HG02852 (cell line): ENCODE measurements at regions not wholly inside any gene's neighbourhood (a gene's known extent, or its start where the extent isn't known, plus 50 kb on each side); places are given as distances from the start of the nearest gene placed in this dataset.

Experiments
- ATAC-seq: cut with Tn5 transposase; IDR thresholded peaks from one replicate; pipeline ENCODE4 v1.9.1; 2021; ENCODE audit warnings: mild to moderate bottlenecking, moderate library complexity; ENCODE audit not compliant: unreplicated experiment

DNA sequence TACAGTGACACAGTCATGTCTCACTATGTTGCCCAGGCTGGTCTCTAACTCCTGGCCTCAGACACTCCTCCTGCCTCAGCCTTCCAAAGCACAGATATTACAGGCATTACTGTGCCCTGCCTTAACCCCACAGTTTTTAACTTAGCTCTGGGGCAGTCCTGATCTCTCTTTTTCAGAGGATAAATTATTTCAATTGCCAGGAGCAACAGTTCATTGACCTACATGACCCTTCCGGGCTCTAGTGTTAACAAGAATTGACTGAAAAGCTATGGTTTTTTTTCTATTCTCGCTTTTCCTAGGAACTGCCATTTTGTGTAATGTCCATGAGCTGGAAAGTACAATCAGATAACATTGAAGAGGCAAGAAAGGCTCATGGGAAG lies 92.8 kb downstream of the HNRNPLL start:
- ATAC-seq = no peak

DNA sequence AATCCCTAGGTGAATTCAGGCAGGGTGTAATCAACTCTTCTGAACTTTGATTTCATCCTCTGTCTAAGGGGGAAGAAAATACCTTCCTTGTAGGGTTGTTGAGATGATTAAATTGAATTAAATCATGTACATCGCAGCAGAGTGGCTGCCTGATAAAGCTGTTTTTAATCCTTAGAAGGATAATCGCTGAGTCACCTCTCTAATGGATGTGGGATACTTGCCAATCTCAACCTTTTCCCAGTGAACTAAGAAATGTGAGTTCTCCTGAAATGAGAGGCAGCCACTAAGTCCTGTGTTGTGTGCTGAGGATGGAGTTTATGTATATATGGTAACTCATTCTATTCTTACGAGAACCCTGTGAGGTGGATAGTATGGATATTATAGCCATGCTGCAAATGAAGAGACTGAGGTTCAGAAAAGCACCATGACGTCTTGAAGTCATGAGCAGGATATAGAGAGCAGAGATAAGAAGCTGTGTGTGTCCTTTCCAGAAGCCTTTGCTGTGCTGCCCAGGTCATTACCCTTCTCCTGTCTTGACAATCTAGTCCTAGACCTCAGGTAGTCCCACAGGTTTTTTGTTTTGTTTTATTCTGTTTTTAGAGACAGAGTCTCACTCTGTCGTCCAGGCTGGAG lies 93.3 kb downstream of the HNRNPLL start:
- ATAC-seq = no peak

DNA sequence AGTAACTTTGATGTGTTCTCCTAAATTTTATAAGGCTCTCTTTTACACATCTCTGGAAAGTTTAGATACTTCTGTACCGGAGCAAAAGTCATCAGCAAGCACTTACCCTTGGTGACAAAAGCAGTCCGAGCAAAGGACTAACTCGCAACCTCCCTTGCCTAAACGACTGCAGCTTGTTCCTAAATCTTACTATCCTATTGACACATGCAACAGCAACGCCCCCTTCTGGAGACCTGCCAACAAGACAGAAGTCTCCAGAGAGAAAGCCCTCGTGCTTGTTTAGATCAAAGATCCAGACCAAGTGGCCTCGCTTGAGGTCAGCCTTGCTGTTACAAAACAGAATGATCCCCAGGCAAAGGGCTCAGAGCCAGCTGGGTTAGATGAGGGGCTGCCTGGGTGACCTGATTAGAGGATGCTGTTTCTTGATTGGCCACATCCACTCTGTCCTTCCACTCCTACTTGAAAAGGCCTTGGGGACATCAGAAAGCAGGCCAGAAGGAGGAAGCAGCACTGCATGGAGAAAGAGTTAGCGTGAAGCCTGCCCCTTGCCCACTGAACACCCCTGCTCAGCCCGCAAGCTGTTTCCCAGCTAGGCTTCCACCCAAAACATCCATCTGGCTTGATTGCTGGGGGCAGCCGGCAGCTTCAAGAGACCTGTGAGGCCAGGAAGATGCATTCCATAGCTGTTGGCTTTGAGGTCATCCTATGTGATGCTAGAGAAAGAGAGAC lies 94.3 kb downstream of the HNRNPLL start:
- ATAC-seq = peak; percentile 70

DNA sequence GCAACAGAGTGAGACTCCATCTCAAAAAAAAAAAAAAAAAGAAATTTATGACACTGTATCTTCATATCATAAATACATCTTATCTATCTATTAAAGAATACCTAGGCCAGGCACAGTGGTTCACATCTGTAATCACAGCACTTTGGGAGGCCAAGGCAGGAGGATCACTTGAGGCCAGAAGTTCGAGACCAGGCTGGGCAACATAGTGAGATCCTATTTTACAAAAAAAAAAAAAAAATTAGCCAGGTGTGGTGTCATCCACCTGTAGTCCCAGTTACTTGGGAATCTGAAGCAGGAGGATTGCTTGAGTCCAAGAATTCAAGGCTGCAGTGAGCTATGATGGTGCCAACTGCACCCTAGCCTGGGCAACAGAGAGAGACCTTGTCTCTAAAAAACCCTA lies 95.0 kb downstream of the HNRNPLL start:
- no peak for ATAC-seq

DNA sequence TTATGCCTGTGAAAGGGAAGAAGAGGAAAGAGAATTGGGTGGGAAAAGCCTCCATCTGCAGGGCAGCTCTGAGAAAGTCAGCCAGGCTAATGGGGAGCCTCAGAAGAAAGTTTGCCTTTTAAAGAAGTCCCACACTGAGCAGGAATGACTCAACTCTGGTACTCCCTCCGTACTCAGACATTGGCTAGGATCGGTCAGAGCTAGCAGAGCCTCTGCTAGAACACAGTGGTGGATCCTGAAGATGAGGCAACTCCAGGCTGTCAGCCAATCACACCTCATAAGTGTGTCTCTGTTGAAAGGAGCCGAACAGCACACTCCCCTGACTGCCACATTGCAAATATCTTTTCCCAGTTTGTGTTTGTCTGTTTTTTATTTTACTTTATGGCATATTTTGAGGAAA lies 96.9 kb downstream of the HNRNPLL start:
- ATAC-seq = no peak

GRCh38 chr2:38504169-38504568 lies 98.6 kb downstream of the HNRNPLL start:
- no peak for ATAC-seq

GRCh38 chr2:38502107-38502506 lies 100.6 kb downstream of the HNRNPLL start:
- ATAC-seq = no peak

- no peak for ATAC-seq
These were observed 102.5 kb downstream of the HNRNPLL start for GRCh38 chr2:38500283-38500634.

DNA sequence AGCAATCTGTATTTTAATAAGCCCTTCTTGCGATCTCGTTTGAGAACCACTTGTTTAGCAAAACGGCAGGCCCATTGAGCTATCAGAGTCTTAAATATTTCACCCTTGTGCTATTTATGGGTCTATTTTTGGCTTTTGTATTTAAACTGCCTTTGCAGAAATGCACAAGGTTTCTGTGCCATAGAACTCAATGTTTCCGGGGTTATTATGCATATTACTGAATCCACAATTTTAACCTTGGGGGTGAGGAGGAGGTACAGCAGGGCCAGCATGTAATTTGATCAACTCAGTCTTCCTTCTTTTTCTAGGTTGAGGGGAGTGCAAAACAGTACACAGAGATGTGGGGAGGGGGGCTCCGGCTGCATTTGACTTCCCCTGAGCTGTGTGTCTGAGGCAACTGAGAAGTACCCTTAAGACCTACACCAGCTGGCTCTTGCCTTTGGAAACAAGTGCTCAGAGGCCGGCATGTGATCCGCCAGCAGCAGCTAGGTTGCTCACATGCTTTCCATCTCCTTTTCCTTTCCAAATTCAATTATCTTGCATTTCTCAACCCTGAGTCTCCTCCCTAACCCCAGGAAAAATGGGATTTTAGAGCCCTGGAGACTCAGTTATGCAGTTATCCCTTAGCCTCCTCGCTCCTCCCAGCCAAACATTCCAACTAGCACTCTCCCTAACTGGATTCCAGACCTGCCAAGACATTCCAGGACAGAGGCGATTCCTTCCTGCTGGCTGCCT lies 103.0 kb downstream of the HNRNPLL start:
- no peak for ATAC-seq

DNA sequence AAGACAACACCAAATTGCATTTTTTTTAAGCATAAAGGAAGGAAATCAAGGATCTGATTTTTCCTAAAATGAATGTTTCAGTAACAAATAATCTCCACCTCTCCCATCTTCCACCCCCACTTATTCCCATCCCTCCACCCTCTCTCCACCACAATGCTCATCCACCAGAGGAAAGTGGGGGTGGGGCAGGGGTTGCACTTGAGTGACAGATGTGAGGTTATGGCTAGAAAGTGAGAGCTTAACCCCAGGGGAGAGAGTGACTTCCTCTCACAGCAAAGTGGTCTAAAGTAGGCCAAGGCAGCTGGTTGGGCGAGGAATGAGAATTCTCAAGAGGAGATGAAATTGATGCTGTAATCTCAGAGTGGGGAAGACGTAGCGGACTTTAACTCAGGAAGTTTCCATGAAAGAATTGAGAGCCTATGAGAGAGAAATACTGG lies 104.7 kb downstream of the HNRNPLL start:
- ATAC-seq = no peak

- ATAC-seq = no peak
These were observed 105.1 kb downstream of the HNRNPLL start for GRCh38 chr2:38497670-38498037.

- ATAC-seq = no peak
These were observed 105.6 kb downstream of the HNRNPLL start for GRCh38 chr2:38496927-38497669.

GRCh38 chr2:38495880-38496279 lies 106.8 kb downstream of the HNRNPLL start:
- no peak for ATAC-seq

DNA sequence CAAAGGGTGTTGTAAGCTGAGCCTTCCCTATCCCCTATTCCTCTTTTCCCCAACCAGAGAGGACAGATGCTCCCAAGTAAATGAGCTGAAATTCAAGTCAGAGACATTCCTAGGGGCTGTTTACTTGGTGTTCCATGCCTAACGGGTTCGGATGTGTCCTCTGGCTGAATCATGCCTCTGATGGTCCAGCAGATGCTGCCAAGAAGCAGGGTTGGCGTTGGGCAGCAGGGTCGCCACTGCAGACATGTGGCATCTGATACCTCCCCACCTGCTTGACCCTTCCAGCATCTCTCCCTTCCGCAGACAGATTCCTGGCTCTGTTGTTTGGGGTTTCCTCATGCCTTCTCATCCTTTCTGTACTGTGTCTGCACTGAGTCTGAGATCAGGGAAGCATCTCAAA lies 108.3 kb downstream of the HNRNPLL start:
- no peak for ATAC-seq

DNA sequence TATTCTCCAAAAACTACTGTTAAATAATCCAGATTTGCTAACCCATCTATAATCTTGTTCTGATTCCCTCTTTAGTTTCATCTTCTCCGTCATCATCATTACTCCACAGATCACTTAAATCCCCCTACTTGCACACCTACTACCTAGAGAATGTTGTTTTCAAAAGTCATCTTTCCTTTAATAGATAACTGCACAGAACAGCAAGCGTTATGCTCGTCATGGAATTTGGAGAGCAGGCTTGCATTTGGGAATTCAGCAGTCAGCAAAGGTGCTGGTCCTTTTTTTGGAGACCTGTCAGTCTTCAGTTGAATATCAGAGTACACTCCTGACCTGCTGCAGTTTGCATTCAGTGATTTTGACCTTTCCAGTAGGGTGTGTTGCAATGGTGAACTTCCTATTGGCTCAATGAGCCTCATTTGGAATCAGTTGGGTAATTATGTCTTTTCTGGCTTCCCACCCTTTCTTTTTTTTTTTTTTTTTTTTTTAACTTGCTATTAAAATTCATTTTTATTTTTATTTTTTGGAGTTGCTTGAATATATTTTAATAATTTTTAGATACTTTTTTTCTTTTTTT lies 110.6 kb downstream of the HNRNPLL start:
- no peak for ATAC-seq

DNA sequence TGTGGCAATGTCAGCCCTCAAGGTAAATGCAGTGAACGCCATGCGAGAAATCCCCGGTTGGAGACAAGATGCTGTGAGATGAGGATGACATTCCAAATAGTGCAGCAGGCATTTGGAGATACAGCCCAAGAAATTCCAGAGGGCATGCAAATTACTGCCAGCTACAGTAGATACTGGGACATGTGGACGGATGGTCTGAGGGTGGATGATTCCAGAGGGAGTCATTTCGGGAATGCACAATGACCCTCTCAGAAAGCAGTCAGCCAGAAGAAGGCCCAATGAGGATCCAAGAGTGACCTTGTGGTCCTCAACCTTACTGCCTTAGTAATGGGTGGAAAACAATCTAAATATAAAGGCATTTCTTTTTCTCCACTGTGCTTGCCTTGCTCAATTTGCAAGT lies 111.3 kb downstream of the HNRNPLL start:
- no peak for ATAC-seq

DNA sequence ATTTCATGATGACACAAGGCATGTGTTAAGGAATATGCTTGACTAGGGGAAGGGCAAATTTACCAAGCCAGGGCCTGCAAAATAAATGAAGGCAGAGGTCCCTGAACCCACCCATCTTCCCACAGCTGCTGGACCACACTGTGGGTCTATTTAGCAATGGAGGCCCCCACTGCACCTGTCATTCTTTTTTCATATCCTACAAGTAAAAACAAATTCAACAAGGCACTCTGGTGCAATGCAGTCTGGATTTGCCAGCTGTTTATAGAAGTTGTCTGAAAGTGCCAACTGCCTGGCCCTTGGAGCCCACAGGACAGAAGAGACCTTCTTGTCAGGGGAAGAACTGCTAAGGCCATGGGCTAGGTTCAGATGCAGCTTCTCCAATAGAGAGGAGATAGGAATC lies 112.8 kb upstream of the ATL2 start:
- no peak for ATAC-seq

DNA sequence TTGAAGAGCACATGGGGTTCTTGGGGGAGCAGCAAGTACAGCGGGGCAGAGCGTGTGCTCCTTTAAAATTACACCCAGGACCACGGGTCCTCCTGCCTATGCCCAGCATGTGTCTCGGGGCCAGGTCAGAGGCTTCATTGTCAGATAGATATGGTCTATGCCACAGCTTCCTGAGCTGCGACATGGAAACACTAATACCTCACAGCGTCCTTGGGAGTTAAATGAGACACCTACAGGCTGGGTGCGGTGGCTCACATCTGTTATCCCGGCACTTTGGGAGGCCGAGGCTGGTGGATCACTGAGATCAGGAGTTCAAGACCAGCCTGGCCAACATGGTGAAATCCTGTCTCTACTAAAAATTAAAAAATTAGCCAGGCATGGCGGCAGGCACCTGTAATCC lies 110.8 kb upstream of the ATL2 start:
- ATAC-seq = no peak

DNA sequence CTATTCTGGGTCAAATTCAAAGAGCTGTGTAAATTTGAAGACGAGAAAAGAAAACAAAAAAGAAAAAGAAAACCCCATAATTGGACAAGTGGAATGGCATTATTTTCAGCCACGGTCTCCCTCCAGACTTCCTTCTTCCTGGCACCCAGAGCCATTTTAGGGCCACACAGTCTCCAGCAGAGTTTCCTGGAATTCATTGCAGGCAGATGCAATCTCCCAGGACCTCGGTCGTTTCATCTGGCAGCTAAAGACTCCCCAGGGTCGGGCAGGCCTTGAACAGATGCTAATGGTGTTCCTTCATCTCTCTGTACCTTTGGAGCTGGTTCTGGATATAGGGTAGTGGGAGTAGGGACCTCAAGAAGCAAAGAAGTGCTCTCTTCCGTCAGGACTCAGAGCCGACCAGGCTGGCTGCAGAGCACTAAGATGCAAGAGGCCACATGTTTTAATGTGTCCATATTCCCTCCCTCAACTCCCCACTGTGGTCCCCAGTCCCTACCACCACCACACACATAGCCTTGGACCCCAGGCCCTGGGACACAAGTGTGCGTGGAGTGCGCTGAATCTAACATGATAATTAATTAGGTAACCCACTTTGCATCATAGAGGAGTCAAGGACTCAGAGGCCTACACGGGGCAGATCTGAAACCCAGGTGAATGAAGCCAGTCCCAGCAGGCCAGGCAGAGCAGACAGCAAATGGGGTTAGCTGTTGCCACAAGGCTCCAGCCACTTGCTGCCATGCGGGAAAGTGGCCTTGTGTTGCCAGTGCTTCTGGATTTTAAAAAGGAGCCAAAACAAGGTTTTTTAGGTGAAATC lies 109.3 kb upstream of the ATL2 start:
- ATAC-seq = no peak

GRCh38 chr2:38485734-38486133 lies 108.7 kb upstream of the ATL2 start:
- peak; percentile 100 for ATAC-seq
